ENCODE measurements at regions not wholly inside any gene's neighbourhood (a gene's known extent, or its start where the extent isn't known, plus 50 kb on each side); places are given as distances from the start of the nearest gene placed in this dataset.

DNA sequence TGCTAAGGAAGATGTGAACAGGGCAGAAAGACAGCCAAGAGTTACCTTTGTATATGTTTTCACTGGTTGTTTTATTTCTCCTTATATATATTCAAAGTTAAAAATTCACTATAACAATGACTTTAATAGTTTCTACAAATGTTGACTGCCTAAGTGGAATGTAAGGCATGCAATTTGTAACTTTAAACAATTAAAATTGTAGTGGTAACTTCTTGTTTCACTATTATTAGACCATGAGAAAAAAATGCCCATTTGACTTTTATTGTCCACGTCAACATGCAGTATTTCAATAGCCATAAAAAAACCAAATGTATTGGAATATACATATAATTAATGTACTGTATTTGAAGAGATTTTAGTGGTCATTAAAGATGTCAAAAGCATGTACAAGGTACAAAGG is 340.7 kb upstream of the CBLB start:
- TF ChIP-seq, protein P1, sequence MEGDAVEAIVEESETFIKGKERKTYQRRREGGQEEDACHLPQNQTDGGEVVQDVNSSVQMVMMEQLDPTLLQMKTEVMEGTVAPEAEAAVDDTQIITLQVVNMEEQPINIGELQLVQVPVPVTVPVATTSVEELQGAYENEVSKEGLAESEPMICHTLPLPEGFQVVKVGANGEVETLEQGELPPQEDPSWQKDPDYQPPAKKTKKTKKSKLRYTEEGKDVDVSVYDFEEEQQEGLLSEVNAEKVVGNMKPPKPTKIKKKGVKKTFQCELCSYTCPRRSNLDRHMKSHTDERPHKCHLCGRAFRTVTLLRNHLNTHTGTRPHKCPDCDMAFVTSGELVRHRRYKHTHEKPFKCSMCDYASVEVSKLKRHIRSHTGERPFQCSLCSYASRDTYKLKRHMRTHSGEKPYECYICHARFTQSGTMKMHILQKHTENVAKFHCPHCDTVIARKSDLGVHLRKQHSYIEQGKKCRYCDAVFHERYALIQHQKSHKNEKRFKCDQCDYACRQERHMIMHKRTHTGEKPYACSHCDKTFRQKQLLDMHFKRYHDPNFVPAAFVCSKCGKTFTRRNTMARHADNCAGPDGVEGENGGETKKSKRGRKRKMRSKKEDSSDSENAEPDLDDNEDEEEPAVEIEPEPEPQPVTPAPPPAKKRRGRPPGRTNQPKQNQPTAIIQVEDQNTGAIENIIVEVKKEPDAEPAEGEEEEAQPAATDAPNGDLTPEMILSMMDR (IDR thresholded peaks at IDR 0.05; ENCODE audit: low read depth, low read length) = no peak
- no peaks in the 10 kb centered on the region for H3K27me3 ChIP-seq (ENCODE audit: control insufficient read depth, insufficient read depth, low read length)
- H3K4me3 ChIP-seq (ENCODE audit: low read depth, low read length) = no peak overlapping the region
- ChIA-PET CTCF (interaction anchor here (0.9 kb wide), 1 partner anchor 525 kb away, joined by 3 read pairs; no protein-coding TSS in a partner anchor), POLR2A (no interaction called here)
- no peak for DNase-seq (ENCODE audit: low read depth, low spot score)
- no peak overlapping the region for H3K27ac ChIP-seq (ENCODE audit: low read depth, low read length)
- peaks cover 3% of the 10 kb centered on the region; the same call in 1 of the 2 replicates for H3K9me3 ChIP-seq (ENCODE audit: control insufficient read depth, insufficient read depth, low read length)

DNA sequence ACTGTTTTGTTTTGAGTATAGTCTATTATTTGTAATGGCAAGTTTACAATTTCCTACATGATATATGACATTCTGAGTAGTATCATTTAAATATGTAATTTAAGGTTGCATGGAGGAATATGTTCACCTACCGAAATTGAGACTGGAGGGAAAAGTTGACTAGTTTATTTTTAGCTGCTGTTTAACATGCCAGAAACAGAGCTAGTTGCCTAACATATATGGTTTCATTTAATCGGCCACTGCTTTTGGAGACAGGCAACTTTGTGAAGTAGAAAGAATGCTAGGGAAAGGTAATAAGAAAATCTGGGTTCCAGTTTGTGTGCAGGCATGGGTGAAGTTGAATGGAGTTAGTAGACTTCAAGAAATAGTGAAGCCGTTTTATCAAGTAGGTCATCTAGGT is 342.1 kb upstream of the CBLB start:
- no peaks in the 10 kb centered on the region for H3K27me3 ChIP-seq (ENCODE audit: control insufficient read depth, insufficient read depth, low read length)
- TF ChIP-seq, protein P1 (IDR thresholded peaks at IDR 0.05; ENCODE audit: low read depth, low read length) = no peak
- ChIA-PET CTCF (no interaction called here), POLR2A (no interaction called here)
- DNase-seq (ENCODE audit: low read depth, low spot score) = no peak
- H3K4me3 ChIP-seq (ENCODE audit: low read depth, low read length) = no peak overlapping the region
- no peaks in the 10 kb centered on the region for H3K9me3 ChIP-seq (ENCODE audit: control insufficient read depth, insufficient read depth, low read length)
- H3K27ac ChIP-seq (ENCODE audit: low read depth, low read length) = no peak overlapping the region

DNA sequence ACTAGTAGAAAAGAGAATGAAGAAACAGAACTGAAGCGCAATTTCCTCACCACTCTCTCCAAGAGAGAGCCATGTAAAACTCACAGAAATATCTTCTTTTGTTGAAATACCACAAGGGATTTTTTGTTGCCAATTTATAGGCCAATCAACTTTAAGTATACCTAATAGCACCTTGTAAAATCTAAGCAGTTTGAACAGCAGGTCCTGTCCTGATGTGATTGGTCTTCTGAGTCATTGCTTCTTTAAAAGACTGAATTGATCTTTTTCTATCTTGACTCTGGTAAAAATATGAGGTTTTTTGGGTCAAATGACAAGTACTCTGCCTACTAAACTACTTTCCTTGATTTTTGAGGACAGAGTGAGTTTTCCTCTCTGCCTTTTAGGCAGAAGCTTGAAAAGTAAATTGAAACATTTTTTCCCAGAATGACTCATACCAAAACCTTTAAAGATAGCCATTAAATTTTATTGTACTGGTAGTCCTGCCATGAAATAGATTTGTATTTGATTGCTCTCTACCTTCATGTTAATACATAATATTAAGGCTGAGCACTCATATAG is 343.9 kb upstream of the CBLB start:
- CTCF ChIA-PET = interaction anchor here (1.0 kb wide), 1 partner anchor 852 kb away, joined by 3 read pairs; no protein-coding TSS in a partner anchor
- Histone ChIP-seq H3K4me3 (ENCODE audit: low read depth, low read length) (no peak overlapping the region), H3K9me3 (ENCODE audit: control insufficient read depth, insufficient read depth, low read length) (no peaks in the 10 kb centered on the region), H3K27me3 (ENCODE audit: control insufficient read depth, insufficient read depth, low read length) (no peaks in the 10 kb centered on the region), H3K27ac (ENCODE audit: low read depth, low read length) (no peak overlapping the region)
- TF ChIP-seq, protein P1 (IDR thresholded peaks at IDR 0.05; ENCODE audit: low read depth, low read length) = no peak
- DNase-seq (ENCODE audit: low read depth, low spot score) = no peak
- POLR2A ChIA-PET = no interaction called here

DNA sequence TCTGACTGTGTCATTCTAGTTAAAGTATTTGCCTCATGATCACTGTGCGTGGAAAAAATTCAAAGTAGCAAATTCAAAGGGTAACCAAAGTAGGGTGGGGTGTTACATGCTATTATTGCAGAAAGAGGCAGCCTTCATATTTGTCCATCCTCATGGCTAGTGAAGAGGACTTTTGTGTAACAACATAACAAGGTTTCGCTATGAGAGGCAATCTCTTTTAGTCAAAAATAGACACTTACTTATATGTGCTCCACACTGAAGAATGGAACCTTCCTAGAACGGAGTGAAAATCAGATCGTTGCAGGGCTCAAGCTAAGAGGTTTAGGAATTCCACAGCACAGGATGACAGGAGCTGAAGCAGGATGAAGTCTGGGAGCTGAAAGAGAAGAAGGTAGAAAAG is 345.1 kb upstream of the CBLB start:
- Histone ChIP-seq H3K27me3 (ENCODE audit: control insufficient read depth, insufficient read depth, low read length) (no peaks in the 10 kb centered on the region), H3K9me3 (ENCODE audit: control insufficient read depth, insufficient read depth, low read length) (no peaks in the 10 kb centered on the region), H3K27ac (ENCODE audit: low read depth, low read length) (no peak overlapping the region), H3K4me3 (ENCODE audit: low read depth, low read length) (no peak overlapping the region)
- TF ChIP-seq, protein P1 (IDR thresholded peaks at IDR 0.05; ENCODE audit: low read depth, low read length) = no peak
- no peak for DNase-seq (ENCODE audit: low read depth, low spot score)
- POLR2A ChIA-PET = no interaction called here
- CTCF ChIA-PET = no interaction called here

DNA sequence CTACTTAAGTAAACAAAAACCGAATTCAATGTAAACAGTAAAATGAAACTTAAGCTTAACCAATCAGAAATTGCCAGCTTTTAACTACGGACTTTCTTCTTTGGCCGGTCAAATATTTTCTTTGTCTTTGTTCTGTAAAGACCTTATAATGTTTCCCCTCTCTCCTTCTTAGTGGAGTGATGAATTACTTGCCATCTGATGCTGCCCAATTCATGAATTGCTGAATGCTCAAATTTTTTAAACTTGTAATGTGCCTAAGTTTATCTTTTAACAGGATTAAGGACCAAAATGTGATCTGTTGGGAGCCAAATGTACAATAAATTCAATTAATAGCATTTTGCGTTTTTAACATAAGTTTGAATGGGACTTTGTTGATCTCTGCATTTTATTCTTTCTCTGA is 345.8 kb upstream of the CBLB start:
- Histone ChIP-seq H3K9me3 (ENCODE audit: control insufficient read depth, insufficient read depth, low read length) (no peaks in the 10 kb centered on the region), H3K27me3 (ENCODE audit: control insufficient read depth, insufficient read depth, low read length) (no peaks in the 10 kb centered on the region), H3K4me3 (ENCODE audit: low read depth, low read length) (no peak overlapping the region), H3K27ac (ENCODE audit: low read depth, low read length) (no peak overlapping the region)
- ChIA-PET CTCF (interaction anchor here (0.6 kb wide), 1 partner anchor 9 kb away, joined by 3 read pairs; no protein-coding TSS in a partner anchor), POLR2A (no interaction called here)
- no peak for DNase-seq (ENCODE audit: low read depth, low spot score)
- TF ChIP-seq, protein P1 (IDR thresholded peaks at IDR 0.05; ENCODE audit: low read depth, low read length) = no peak
